Effector memory CD8-positive, alpha-beta T cell (primary cell): ENCODE measurements at regions not wholly inside any gene's neighbourhood (a gene's known extent, or its start where the extent isn't known, plus 50 kb on each side); places are given as distances from the start of the nearest gene placed in this dataset.
A peak's percentile ranks its signal among the peaks of the same experiment; 100 is the strongest.
"Not testable (repeated sequence)": the region's sequence is repeated elsewhere in the genome, so short reads cannot be mapped to it uniquely, and the experiment has no call there.

Source experiments
- ATAC-seq: fragments of 150-1000 bp; cut with Tn5 transposase; replicated peaks from 2 replicates; pipeline ENCODE4 v1.10.0; 2021; ENCODE audit warnings: mild to moderate bottlenecking, moderate library complexity
- DNase-seq, 3 experiments: peaks; one replicate each; pipeline ENCODE4 v3.0.0; 2021
- H3K27ac Mint-ChIP-seq, 2 donors: one replicate each; pipeline ENCODE4 v1.8.0; 2022; ENCODE audit warnings: mild to moderate bottlenecking in 2 of 2, mixed read lengths in 2 of 2, moderate library complexity in 2 of 2
- H3K27me3 Mint-ChIP-seq, 2 donors: one replicate each; pipeline ENCODE4 v1.8.0; 2022; ENCODE audit warnings: mixed read lengths in 2 of 2
- H3K36me3 Mint-ChIP-seq: one replicate; pipeline ENCODE4 v1.8.0; 2022; ENCODE audit warnings: mild to moderate bottlenecking, moderate library complexity, mixed read lengths; ENCODE audit not compliant: insufficient read depth
- H3K4me1 Mint-ChIP-seq, 2 donors: one replicate each; pipeline ENCODE4 v1.8.0; 2022; ENCODE audit warnings: low read depth in 2 of 2, mixed read lengths in 2 of 2
- H3K4me3 Mint-ChIP-seq, 2 donors: one replicate each; pipeline ENCODE4 v1.8.0; 2022; ENCODE audit warnings: mild to moderate bottlenecking in 2 of 2, mixed read lengths in 2 of 2, moderate library complexity in 2 of 2
- H3K9me3 Mint-ChIP-seq, 2 donors: one replicate each; pipeline ENCODE4 v1.8.0; 2022; ENCODE audit warnings: mixed read lengths in 2 of 2

DNA sequence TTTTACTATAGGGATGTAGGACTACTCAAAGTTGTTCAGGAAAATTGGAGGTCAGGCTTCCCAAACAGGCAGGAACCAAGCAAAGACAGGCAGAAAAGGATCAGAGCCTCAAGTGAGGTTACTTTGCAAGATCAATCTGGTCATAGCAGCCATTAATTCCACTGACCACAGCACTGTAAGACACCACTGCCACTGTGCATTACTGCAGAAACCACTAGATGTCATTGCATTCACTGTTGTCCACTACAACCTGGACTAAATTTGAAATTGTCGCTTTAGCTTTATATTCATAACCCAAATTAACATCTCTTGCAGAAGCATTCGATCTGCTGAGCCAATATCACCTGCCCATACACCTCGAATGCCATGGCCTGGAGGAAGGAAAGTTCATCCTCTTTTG, 126.9 kb upstream of the UFL1 start:
- no peaks in the 10 kb centered on the region for H3K9me3 Mint-ChIP-seq
- H3K36me3 Mint-ChIP-seq = no peaks in the 10 kb centered on the region
- ATAC-seq (no peak), DNase-seq (no peak)
- peaks cover 0 to 9% of the 10 kb centered on the region in 2 donors for H3K27me3 Mint-ChIP-seq
- no peaks in the 10 kb centered on the region for H3K4me1 Mint-ChIP-seq
- no peak overlapping the region for H3K27ac Mint-ChIP-seq
- no peak overlapping the region for H3K4me3 Mint-ChIP-seq

DNA sequence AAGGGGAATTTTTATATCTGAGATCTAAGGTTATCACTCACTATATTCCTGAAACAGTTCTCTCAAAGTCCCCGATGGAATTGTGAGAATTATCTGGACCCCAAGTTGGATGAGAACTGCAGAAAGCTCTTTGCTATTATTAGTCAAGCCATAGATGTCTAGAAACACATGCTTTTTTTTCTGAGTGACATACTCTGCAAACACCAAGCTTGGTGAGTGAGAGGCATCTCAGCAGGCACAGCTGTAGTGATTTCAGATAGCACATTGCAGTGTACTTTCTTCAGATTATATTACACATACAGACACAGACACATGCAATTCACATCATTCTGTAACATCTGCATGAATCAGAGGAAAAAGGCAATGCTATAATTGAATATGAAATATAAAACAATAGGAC, 111.1 kb upstream of the UFL1 start:
- no peak for ATAC-seq
- Mint-ChIP-seq H3K27ac (no peak overlapping the region), H3K36me3 (no peaks in the 10 kb centered on the region), H3K4me1 (no peaks in the 10 kb centered on the region), H3K4me3 (no peak overlapping the region), H3K27me3 (peaks cover 10 to 29% of the 10 kb centered on the region in 2 donors), H3K9me3 (no peaks in the 10 kb centered on the region)
- no peak for DNase-seq

DNA sequence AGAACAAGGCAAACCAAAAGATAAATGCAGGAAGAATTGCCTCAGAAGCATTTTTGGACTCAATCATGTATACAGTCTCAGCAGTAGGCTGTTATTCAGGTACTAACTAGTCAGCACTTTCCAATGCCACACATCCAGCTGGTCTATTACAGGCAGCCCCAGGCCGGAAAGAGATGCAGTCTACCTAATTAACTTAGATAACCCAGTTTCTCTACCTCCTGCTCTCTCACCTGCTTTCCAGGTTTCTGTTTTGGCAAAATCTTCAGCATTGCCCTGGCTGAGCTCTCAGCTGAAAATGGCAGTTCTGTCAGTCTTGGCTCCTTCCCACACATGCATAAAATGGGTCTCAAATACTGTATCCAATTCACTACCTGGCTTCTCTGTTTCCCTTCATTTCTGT, 101.3 kb upstream of the UFL1 start:
- Mint-ChIP-seq H3K27me3 (peaks cover 0 to 1% of the 10 kb centered on the region in 2 donors), H3K4me3 (no peak overlapping the region), H3K9me3 (peaks cover 1 to 6% of the 10 kb centered on the region in 2 donors), H3K36me3 (no peaks in the 10 kb centered on the region), H3K27ac (no peak overlapping the region), H3K4me1 (no peaks in the 10 kb centered on the region)
- no peak for ATAC-seq
- DNase-seq = no peak

DNA sequence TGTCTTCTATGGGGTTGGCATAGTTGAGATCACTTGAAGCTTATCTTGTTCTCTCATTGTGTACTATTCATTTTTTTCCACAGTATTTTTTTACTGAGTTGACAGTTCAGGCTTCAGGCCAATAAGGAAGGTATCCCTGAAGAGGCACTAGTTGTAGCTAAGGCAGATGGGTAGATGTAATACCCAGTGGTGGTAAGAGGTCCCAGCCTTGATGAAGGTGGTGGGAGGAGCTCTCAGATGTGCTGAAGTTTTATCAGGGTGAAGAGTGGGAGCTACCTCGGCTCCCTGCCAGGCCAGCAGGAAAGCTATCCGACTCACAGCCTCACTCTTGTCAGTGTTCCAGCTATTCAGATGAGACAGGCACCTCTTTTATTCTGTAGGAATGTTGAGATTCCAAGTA, 87.7 kb upstream of the UFL1 start:
- ATAC-seq (no peak), DNase-seq (no peak)
- no peaks in the 10 kb centered on the region for H3K4me1 Mint-ChIP-seq
- peaks cover 0 to 3% of the 10 kb centered on the region in 2 donors for H3K9me3 Mint-ChIP-seq
- no peak overlapping the region for H3K4me3 Mint-ChIP-seq
- no peak overlapping the region for H3K27ac Mint-ChIP-seq
- peaks cover 39 to 56% of the 10 kb centered on the region in 2 donors for H3K27me3 Mint-ChIP-seq
- H3K36me3 Mint-ChIP-seq = no peaks in the 10 kb centered on the region

DNA sequence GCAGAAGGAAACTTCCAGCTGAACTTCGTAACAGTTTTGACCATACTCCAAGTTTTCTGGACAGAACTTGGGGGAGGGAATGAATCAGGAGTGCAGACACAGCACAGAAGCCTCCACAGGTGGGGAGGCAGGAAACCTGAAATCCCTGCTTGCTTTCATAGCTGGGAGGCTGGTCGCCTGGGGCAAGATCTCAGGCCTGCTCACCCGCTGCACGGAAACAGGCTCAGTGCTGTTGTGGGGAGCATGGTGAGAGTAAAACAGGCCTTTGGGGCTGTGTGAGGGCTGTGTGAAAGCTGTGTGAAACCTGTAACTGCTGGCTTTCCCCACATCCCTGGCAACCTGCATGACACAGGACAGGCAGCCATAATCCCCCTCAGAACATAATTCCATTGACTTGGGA, 85.2 kb upstream of the UFL1 start:
- DNase-seq = no peak
- ATAC-seq = no peak
- Mint-ChIP-seq H3K27me3 (peaks cover 40 to 49% of the 10 kb centered on the region in 2 donors), H3K9me3 (no peaks in the 10 kb centered on the region), H3K27ac (no peak overlapping the region), H3K36me3 (no peaks in the 10 kb centered on the region), H3K4me3 (no peak overlapping the region), H3K4me1 (no peaks in the 10 kb centered on the region)

DNA sequence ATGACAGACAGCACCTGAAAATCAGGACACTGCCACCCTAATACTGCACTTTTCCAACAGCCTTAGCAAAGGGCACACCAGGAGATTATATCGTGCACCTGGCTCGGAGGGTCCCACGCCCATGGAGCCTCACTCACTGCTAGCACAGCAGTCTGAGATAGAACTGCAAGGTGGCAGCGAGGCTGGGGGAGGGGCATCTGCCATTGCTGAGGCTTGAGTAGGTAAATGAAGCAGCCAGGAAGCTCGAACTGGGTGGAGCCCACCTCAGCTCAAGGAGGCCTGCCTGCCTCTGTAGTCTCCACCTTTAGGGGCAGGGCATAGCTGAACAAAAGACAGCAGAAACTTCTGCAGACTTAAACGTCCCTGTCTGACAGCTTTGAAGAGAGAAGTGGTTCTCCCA, 84.4 kb upstream of the UFL1 start:
- H3K4me3 Mint-ChIP-seq, H3K9me3 Mint-ChIP-seq, DNase-seq, H3K36me3 Mint-ChIP-seq, H3K4me1 Mint-ChIP-seq, ATAC-seq, H3K27ac Mint-ChIP-seq: not testable (repeated sequence)
- H3K27me3 Mint-ChIP-seq = peaks cover 37 to 45% of the 10 kb centered on the region in 2 donors

DNA sequence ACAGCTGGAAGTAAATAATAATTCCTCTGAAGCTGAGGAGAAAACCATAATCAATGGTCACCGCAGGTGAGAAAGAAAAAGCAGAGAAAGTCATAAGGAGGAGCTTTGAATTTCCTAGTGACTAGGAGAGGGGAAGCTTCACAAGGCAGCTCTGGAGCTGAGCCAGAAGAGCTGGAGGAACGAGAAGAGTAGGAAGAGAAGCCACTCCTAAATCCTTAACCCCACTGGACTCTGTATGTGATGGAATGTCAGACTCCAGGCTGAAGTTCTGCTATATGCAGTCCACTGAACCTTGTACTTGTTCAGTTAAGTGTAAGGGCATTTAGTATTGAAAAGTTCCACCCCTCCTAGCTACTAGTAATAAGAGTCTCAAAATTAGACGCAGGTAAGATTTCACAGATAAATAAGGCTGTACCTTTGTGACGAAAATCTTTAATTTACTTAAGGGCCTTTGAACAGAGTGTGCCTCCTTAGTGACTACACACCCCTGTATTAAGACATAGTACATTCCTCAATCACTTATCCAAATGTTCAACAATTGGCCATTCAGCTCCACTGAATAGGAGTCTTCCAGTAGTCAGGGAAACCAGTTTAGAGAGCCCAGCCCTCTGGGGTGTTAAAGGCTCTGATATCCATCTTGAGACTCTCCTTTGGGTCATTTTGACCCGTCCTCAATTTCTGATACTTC, 71.4 kb upstream of the UFL1 start:
- ATAC-seq (no peak), DNase-seq (no peak)
- H3K9me3 Mint-ChIP-seq = peaks cover 0 to 2% of the 10 kb centered on the region in 2 donors
- H3K4me3 Mint-ChIP-seq = no peak overlapping the region
- peaks cover 0 to 5% of the 10 kb centered on the region in 2 donors for H3K27me3 Mint-ChIP-seq
- no peaks in the 10 kb centered on the region for H3K4me1 Mint-ChIP-seq
- H3K27ac Mint-ChIP-seq = no peak overlapping the region
- H3K36me3 Mint-ChIP-seq = no peaks in the 10 kb centered on the region

DNA sequence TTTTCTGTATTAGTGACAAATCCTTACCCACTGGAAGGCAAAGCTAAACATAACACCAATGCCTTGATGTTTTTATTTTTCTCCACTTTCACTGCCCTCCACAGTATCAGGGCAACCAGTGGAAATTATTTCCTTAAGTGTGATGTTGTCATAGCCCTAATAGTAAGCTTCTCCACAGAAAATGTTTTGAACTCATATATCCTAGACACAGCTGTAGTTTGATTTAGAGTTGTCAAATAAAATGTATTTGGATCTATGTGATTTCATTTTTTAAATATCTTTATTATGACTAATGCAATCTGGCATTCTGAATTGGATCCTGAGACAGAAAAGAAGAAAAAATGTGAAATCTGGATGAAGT, 70.9 kb upstream of the UFL1 start:
- Mint-ChIP-seq H3K36me3 (no peaks in the 10 kb centered on the region), H3K27ac (no peak overlapping the region), H3K9me3 (peaks cover 0 to 1% of the 10 kb centered on the region in 2 donors), H3K4me3 (no peak overlapping the region), H3K27me3 (peaks cover 0 to 3% of the 10 kb centered on the region in 2 donors), H3K4me1 (no peaks in the 10 kb centered on the region)
- DNase-seq = no peak
- ATAC-seq = no peak

DNA sequence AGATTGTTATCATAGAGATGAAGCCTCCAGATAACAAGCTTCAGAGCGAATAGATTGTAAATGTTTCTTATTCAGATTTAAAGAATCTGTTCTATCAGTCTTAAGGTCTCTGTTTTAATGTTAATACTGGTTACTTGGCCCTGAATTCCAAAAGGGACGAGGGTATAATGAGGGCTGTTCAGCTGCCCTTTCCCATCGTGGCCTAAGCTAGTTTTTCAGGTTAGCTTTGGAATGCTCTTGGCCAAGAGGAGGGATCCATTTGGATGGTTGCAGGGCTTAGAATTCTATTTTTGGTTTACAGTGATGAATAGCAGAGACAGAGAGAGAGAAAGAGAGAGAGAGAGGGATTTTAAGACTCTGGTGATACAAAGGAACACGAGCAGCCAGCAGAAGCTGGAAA, 62.8 kb upstream of the UFL1 start:
- H3K27ac Mint-ChIP-seq = no peak overlapping the region
- H3K36me3 Mint-ChIP-seq = no peaks in the 10 kb centered on the region
- H3K4me3 Mint-ChIP-seq = no peak overlapping the region
- no peaks in the 10 kb centered on the region for H3K27me3 Mint-ChIP-seq
- no peaks in the 10 kb centered on the region for H3K4me1 Mint-ChIP-seq
- H3K9me3 Mint-ChIP-seq = no peaks in the 10 kb centered on the region
- DNase-seq (no peak), ATAC-seq (no peak)

DNA sequence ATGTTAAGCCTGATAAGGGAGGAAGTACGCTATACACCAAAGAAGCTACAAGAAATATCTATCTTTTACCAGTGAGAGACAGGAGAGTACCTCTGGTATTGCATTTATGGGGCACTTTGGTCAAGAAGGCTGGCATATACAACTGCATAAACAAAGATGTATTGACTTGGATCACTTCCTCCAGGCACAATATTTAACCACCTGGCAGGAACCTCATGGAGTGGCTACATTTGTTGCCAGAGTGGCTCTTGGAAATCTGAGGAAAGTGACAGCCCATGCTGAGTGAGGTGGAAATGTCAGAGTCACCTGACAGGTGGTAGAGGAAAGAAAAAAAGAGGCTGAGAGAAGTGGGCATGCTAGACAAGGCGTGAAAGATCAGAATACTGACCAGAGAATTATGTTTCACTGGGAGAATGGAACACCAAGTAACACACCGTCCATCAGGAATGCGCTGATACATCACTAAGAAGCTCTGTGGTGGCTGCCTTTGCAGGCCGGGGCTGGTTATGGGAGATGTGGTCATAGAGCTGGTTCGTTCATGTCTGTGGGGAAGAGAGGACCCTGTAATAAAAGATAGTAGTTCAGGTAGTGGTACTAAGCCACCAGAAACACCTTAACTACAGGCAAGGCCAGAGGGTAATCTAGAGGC, 61.4 kb upstream of the UFL1 start:
- no peak overlapping the region for H3K27ac Mint-ChIP-seq
- H3K9me3 Mint-ChIP-seq = no peaks in the 10 kb centered on the region
- peaks cover 2 to 3% of the 10 kb centered on the region in 2 donors for H3K4me1 Mint-ChIP-seq
- no peaks in the 10 kb centered on the region for H3K36me3 Mint-ChIP-seq
- no peaks in the 10 kb centered on the region for H3K27me3 Mint-ChIP-seq
- no peak for DNase-seq
- ATAC-seq = no peak
- no peak overlapping the region for H3K4me3 Mint-ChIP-seq

DNA sequence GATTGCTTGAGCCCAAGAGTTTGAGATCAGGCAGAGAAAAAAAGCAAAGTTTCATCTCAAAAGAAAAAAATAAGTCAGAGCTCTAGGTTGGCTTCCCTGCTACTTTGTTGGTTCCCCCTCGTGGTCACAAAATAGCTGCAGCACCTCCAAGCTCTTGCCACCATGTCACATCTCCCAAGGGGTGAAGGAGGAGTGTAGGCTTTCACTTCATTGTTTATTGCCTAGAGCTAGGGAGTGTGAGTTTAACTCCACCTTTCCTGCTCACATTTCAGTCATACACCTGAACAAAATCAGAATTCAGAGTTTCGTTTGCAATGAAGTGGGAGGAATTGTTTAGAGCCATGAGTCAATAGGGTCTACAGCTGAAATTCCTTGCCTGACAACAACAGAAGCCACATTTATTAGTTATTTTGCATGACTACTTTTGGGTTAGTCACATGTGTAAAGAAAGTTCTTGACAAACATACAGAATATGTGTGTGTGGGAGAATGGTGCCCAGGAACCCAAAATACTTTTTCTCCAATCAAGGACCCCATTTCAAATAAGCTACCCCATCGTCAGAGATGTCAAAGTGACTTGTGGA, 56.2 kb upstream of the UFL1 start:
- H3K27me3 Mint-ChIP-seq = no peaks in the 10 kb centered on the region
- H3K9me3 Mint-ChIP-seq = no peaks in the 10 kb centered on the region
- H3K4me1 Mint-ChIP-seq = peaks cover 19% of the 10 kb centered on the region in 2 donors
- H3K36me3 Mint-ChIP-seq = no peaks in the 10 kb centered on the region
- ATAC-seq = no peak
- H3K4me3 Mint-ChIP-seq = no peak overlapping the region
- no peak for DNase-seq
- H3K27ac Mint-ChIP-seq = no peak overlapping the region

DNA sequence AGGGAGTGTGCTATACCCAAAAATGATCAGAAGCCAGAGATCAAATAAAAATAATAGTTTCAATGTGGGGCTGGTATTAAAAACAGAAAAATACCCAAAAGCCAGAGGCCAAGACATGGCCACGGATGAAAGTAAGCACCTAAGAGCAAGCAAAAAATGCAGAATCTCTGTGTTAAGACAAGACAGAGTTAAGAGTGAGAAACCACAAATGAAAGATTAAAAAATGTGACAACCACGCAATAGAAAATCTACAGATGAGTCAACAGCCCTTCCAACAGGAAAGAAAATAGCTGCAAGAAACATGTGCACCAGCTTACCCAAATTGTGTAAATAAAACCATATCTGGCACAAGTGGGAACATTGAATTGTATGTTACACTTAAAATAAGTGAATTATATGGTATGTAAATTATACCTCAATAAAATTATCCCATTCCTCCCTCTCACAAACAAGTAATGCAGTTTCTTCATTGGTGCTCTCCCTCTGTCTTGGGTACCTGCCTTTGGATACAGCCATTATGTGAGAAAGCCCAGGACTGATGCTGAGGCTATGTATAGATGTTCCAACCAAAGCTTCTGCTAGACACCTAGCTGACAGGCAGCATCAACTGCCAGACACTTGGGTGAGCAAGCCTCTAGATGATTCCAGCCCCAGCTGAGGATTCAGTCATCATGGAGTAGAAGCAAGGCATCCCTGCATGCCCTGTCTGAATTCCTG, 55.3 kb upstream of the UFL1 start:
- no peaks in the 10 kb centered on the region for H3K9me3 Mint-ChIP-seq

DNA sequence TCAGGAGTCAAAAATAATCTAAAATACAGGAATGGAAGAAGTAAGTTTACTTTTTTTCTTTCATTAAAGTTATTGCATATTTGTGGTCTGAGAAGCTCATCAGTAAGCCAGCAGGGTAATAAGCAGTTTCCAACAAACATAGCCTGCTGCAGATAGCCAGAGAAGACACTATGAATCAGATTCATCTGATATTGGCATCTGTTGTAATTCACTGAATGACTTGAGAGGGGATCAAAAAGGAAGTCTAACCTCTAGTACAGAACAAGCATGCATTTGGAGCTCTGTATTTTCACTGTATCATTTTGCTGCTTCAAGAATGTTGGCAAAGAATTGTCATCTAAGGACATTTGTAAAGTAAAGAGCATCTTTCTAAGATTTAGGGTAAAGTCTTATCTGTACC, 53.8 kb upstream of the UFL1 start:
- DNase-seq (no peak), ATAC-seq (no peak)
- H3K9me3 Mint-ChIP-seq = no peaks in the 10 kb centered on the region
- H3K27ac Mint-ChIP-seq = no peak overlapping the region
- peaks cover 19% of the 10 kb centered on the region in 2 donors for H3K4me1 Mint-ChIP-seq
- H3K36me3 Mint-ChIP-seq = no peaks in the 10 kb centered on the region
- no peak overlapping the region for H3K4me3 Mint-ChIP-seq
- no peaks in the 10 kb centered on the region for H3K27me3 Mint-ChIP-seq

More for the DNA sequence above, 55.3 kb upstream of the UFL1 start:
- DNase-seq (no peak), ATAC-seq (peak; percentile 87)
- peak overlapping the region; percentile 3 to 56 for H3K27ac Mint-ChIP-seq
- H3K36me3 Mint-ChIP-seq = no peaks in the 10 kb centered on the region
- no peaks in the 10 kb centered on the region for H3K27me3 Mint-ChIP-seq
- H3K4me1 Mint-ChIP-seq = peaks cover 19% of the 10 kb centered on the region in 2 donors
- peak overlapping the region; percentile 5 to 6 for H3K4me3 Mint-ChIP-seq

DNA sequence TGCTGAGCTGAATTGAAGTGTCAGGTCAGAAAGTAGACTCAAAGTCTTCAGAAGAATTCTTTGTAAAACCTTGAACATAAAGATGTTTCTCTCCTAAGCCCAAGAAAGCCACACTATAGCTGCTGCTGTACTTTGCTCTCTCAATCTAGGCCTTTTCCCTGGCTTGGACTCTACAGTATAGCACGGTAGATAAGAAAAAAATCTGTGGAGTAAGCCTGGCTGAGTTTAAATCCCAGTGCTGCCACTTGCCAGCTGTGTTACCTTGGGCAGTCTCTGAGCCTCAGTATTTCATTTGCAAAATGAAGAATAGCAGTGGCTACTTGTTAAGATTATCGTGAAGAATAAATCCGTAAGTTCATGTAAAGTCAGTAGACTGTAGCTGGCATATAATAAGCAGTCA, 53.3 kb upstream of the UFL1 start:
- no peak overlapping the region for H3K4me3 Mint-ChIP-seq
- no peak for DNase-seq
- H3K9me3 Mint-ChIP-seq = no peaks in the 10 kb centered on the region
- peaks cover 19% of the 10 kb centered on the region in 2 donors for H3K4me1 Mint-ChIP-seq
- H3K36me3 Mint-ChIP-seq = no peaks in the 10 kb centered on the region
- no peak overlapping the region for H3K27ac Mint-ChIP-seq
- no peak for ATAC-seq
- H3K27me3 Mint-ChIP-seq = no peaks in the 10 kb centered on the region
